Sigmoid colon (tissue), 3 donors: ENCODE measurements at regions not wholly inside any gene's neighbourhood (a gene's known extent, or its start where the extent isn't known, plus 50 kb on each side); places are given as distances from the start of the nearest gene placed in this dataset.

ENCODE experiments used
- CTCF ChIP-seq, 4 experiments: fragments of 450-650 bp in 3 of 4; fragments of 200-600 bp in 1 of 4; IDR thresholded peaks; one replicate each; pipeline ENCODE4 v1.5.1; 2016 to 2019; ENCODE audit warnings: antibody characterized with exemption in 4 of 4, mild to moderate bottlenecking in 3 of 4, moderate library complexity in 2 of 4
- POLR2A ChIP-seq, 2 donors: fragments of 450-650 bp; IDR thresholded peaks; one replicate each; pipeline ENCODE4 v1.6.1; 2016; ENCODE audit warnings: antibody characterized with exemption in 2 of 2, mild to moderate bottlenecking in 2 of 2, moderate library complexity in 2 of 2

DNA sequence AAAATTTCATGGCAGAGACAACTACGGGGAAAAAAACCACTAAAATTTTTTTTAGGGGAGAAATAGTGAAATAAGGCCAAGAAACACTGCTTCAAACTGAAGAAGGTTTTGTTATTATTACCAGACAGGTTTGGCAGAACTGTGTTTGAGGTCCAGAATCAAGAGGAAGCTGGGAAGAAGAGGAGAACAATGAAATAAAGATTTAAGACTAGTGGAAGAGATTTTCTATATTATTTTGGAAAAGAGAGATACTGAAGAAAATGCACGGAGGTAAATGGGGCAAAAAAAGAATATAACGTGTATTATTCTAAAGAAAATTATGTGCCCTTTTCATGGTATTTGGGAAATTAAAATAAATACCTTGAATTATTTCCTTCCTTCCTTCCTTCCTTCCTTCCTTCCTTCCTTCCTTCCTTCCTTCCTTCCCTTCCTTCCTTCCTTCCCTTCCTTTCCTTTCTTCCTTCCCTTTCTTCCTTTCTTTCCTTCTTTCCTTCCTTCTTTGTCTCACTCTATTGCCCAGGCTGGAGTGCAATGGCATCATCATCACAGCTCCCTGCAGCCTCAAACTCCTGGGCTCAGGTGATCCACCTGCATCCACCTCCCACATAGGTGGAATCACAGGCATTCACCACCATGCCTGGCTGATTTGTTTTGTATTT is 124.3 kb downstream of the GJA1 start:
- TF ChIP-seq POLR2A (IDR thresholded peaks at IDR 0.05) (no peak), CTCF (IDR thresholded peaks at IDR 0.05) (no peak)
